AG04449 (cell line): ENCODE measurements at regions not wholly inside any gene's neighbourhood (a gene's known extent, or its start where the extent isn't known, plus 50 kb on each side); places are given as distances from the start of the nearest gene placed in this dataset.

ENCODE experiments used
- CTCF ChIA-PET: fragments of 350-600 bp; formaldehyde crosslinking; extraction: SDS; loops from one replicate; lab custom pipeline; 2021; ENCODE audit warnings: antibody characterized with exemption; lab: Yijun Ruan, JAX
- POLR2A ChIA-PET: fragments of 400-600, 350-600 bp; formaldehyde crosslinking; extraction: SDS; loops from one replicate; lab custom pipeline; 2020; ENCODE audit warnings: antibody characterized with exemption, inconsistent platforms; lab: Yijun Ruan, JAX
- DNase-seq: peaks from one replicate; pipeline ENCODE4 v3.0.0-alpha.2; 2010; ENCODE audit warnings: low read depth, low spot score
- H3K4me3 ChIP-seq: 2 replicates; pipeline ENCODE4 v1.5.1; 2011; ENCODE audit warnings: low read depth, mild to moderate bottlenecking, control low read depth, low read length
- TF ChIP-seq, protein P1 (sequence below): IDR thresholded peaks from one replicate; pipeline ENCODE4 v1.5.1; 2011; ENCODE audit warnings: mild to moderate bottlenecking, moderate library complexity, low read length, control low read depth, inconsistent platforms; ENCODE audit not compliant: insufficient read depth; ENCODE audit errors: missing control alignments

DNA sequence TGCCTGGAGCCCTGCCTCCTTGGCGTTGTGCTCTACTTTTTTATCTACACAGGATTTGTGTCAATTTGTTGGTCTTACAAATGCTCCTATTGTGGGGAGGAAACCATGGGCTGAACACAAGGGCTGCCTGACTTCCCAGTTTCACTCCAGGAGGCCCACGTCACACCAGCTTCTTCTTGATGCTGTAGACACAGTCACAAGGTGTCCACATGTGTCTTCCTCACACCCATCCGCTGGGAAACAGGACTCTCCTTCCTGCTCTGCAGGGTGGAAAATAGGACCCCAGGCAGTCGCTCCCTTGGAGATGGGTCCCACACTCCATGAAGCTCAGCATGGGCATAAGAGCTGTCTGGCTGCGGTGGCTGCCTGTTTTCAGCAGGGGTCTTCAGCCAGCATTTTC is 468.2 kb downstream of the EPHA4 start:
- TF ChIP-seq, protein P1, sequence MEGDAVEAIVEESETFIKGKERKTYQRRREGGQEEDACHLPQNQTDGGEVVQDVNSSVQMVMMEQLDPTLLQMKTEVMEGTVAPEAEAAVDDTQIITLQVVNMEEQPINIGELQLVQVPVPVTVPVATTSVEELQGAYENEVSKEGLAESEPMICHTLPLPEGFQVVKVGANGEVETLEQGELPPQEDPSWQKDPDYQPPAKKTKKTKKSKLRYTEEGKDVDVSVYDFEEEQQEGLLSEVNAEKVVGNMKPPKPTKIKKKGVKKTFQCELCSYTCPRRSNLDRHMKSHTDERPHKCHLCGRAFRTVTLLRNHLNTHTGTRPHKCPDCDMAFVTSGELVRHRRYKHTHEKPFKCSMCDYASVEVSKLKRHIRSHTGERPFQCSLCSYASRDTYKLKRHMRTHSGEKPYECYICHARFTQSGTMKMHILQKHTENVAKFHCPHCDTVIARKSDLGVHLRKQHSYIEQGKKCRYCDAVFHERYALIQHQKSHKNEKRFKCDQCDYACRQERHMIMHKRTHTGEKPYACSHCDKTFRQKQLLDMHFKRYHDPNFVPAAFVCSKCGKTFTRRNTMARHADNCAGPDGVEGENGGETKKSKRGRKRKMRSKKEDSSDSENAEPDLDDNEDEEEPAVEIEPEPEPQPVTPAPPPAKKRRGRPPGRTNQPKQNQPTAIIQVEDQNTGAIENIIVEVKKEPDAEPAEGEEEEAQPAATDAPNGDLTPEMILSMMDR: no peak
- no peak for DNase-seq
- POLR2A ChIA-PET: no interaction called here
- H3K4me3 ChIP-seq: no peak overlapping the region
- CTCF ChIA-PET: interaction anchor here (1.0 to 2.9 kb wide), 3 partner anchors 11 to 1367 kb away, joined by 3 to 7 read pairs (median 3); no protein-coding TSS in a partner anchor

DNA sequence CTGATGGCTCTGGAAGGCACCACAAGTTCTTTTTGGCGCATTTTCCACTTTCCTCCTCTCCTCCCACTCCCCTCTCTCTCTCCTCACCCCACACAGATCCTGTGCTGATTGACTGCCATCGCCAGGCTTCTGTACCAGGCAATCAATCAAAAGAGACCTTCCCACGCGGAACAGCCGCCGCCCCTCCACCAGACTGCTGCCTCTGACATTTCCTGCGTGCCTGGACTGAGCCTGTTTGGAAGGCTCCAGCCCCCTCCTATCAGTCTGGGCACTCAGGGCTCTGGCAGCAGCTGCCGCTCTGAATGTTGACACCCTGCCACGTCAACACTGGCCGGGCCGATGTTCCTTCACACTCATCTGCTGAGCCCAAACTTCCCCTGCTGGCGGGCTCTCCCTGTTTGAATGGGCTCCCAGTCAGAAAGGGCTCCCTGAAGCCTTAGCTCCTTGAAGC is 467.7 kb downstream of the EPHA4 start:
- POLR2A ChIA-PET: no interaction called here
- DNase-seq: no peak
- TF ChIP-seq, protein P1: no peak
- no peak overlapping the region for H3K4me3 ChIP-seq
- CTCF ChIA-PET: interaction anchor here (1.0 to 2.9 kb wide), 3 partner anchors 11 to 1367 kb away, joined by 3 to 7 read pairs (median 3); no protein-coding TSS in a partner anchor

DNA sequence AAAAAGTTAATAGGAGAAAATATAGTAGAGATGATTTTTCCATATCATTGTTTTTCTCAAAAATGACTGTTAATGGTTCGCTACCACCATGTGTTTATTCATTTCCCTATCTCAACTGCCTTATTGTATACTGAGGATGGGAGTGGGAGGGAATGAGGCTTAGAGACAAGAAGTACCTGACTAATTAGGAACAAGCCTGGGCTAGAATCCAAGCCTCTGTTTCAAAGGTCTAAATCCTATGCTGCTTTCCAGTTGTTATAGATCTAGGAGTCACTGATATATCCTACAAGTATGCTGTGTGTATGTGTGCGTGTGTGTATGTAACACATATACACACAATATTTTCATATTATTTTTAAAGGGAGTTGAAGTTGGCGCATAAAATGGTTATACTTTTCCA is 465.9 kb downstream of the EPHA4 start:
- ChIA-PET CTCF (no interaction called here), POLR2A (no interaction called here)
- TF ChIP-seq, protein P1: no peak

DNA sequence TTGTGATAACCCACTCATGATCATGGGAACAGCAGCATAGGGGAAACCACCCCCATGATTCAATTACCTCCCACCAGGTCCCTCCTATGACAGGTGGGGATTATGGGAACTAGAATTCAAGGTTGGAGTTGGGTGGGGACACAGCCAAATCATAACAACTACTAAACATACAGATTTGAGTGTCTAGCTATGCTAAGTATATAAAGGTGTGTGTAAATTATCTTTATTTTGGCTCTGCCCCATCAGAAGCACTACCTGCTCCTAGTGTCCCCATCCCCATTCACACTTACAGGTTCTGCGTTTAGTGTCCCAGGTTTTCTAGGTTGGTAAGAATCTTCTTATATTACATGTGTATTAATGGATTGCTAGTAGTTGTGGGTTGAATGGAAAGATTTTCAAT is 464.7 kb downstream of the EPHA4 start:
- TF ChIP-seq, protein P1: no peak
- ChIA-PET CTCF (no interaction called here), POLR2A (no interaction called here)
- no peak for DNase-seq
- no peak overlapping the region for H3K4me3 ChIP-seq

More for the DNA sequence above, 465.9 kb downstream of the EPHA4 start:
- no peak overlapping the region for H3K4me3 ChIP-seq
- DNase-seq: no peak

DNA sequence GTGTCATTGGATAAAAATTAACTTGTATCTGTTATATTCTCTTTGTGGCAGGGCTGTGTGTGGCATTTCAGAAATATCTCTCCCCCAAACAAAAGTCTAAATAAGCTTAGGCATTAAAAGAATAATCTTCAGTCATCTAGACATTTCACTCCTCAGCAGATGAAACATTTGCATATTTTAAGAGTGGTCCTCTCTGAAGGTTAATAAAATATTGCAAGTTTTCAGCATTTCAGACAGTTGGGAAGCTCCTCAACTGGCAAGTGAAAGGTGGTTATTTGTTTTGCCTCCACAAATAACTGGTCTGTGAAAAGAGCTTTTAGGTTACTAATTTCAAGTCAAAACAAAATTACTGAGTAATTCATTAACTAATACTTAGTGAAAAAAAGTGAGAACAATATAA is 462.6 kb downstream of the EPHA4 start:
- ChIA-PET CTCF (no interaction called here), POLR2A (no interaction called here)
- H3K4me3 ChIP-seq: no peak overlapping the region
- TF ChIP-seq, protein P1: no peak
- DNase-seq: no peak

DNA sequence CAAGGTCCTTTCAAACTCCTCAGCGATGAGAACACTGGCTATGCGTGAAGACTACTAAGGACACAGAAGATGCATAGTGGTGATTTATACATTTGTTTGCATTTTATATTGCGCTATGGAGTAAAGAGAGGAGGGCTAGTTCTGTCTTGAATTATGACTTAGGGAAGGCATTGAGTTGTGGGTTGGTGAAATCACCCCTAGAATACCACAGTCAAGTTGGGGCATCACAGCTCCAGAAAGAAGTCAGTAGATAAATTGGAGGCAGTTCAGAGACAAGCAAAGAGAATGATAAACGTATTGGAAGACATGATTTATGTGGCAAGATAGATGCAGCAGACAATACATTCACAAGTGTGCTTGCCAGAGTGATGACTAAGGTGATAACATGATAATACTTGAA is 460.4 kb downstream of the EPHA4 start:
- CTCF ChIA-PET: no interaction called here
- DNase-seq: no peak

More for the DNA sequence above, 460.4 kb downstream of the EPHA4 start:
- POLR2A ChIA-PET: no interaction called here
- H3K4me3 ChIP-seq: no peak overlapping the region
- TF ChIP-seq, protein P1: no peak
